HCT116 (cell line): ENCODE measurements at regions not wholly inside any gene's neighbourhood (a gene's known extent, or its start where the extent isn't known, plus 50 kb on each side); places are given as distances from the start of the nearest gene placed in this dataset.
"Not testable (repeated sequence)": the region's sequence is repeated elsewhere in the genome, so short reads cannot be mapped to it uniquely, and the experiment has no call there.

Source experiments
- CTCF ChIP-seq, 3 experiments: fragments of 200-600 bp in 1 of 3; sonication (generic) in 1 of 3; IDR thresholded peaks in 2 of 3; conservative IDR thresholded peaks in 1 of 3; 2 replicates each; pipeline ENCODE4 v1.5.1; 2012 to 2017; ENCODE audit warnings: low read depth in 2 of 3, low read length in 2 of 3, antibody characterized with exemption in 1 of 3, borderline replicate concordance in 1 of 3, control low read depth in 1 of 3, mild to moderate bottlenecking in 1 of 3, mixed read lengths in 1 of 3, mixed run types in 1 of 3, moderate library complexity in 1 of 3; ENCODE audit not compliant: insufficient read depth in 1 of 3
- POLR2A ChIP-seq: IDR thresholded peaks from 2 replicates; pipeline ENCODE4 v1.7.0; 2011; ENCODE audit warnings: borderline replicate concordance; ENCODE audit not compliant: insufficient read depth, insufficient read length; ENCODE audit errors: extremely low read depth
- POLR2AphosphoS5 ChIP-seq: IDR thresholded peaks from 2 replicates; pipeline ENCODE4 v1.6.1; 2011; ENCODE audit warnings: mild to moderate bottlenecking, low read depth, low read length, moderate library complexity
- RAD21 ChIP-seq: IDR thresholded peaks from 2 replicates; pipeline ENCODE4 v1.6.1; 2012; ENCODE audit warnings: low read depth, mild to moderate bottlenecking
- REST ChIP-seq: IDR thresholded peaks from 2 replicates; pipeline ENCODE4 v1.6.1; 2012; ENCODE audit warnings: low read depth
- ZFX ChIP-seq: fragments of 450-650 bp; IDR thresholded peaks from 2 replicates; pipeline ENCODE4 v1.6.1; 2017

- not testable (repeated sequence) for TF ChIP-seq REST; POLR2A; CTCF (IDR thresholded peaks at IDR 0.05 in 2 of 3, conservative IDR thresholded peaks at IDR 0.05 in 1 of 3; ENCODE audit: borderline replicate concordance in 1 of 3, insufficient read depth in 1 of 3, low read depth in 2 of 3, low read length in 2 of 3); RAD21; ZFX; POLR2AphosphoS5
Observed at GRCh38 chr3:30455112-30455511, 151.3 kb upstream of the TGFBR2 start.
